ENCODE measurements at regions not wholly inside any gene's neighbourhood (a gene's known extent, or its start where the extent isn't known, plus 50 kb on each side); places are given as distances from the start of the nearest gene placed in this dataset.
"Not testable (repeated sequence)": the region's sequence is repeated elsewhere in the genome, so short reads cannot be mapped to it uniquely, and the experiment has no call there.

- no peak for DNase-seq
- in situ Hi-C loops (cut with HindIII; ENCODE audit: low pct_ligation_motif_present, low pct_unique_long_range_greater_than_20kb, low sequenced_read_pairs) = no loop called here
Observed at GRCh38 chr15:99454107-99454809, 111.5 kb upstream of the MEF2A start.

- peak; percentile 88 for DNase-seq
- in situ Hi-C loops (cut with HindIII; ENCODE audit: low pct_ligation_motif_present, low pct_unique_long_range_greater_than_20kb, low sequenced_read_pairs) = no loop called here
Observed at GRCh38 chr15:99454941-99455788, 110.6 kb upstream of the MEF2A start.

GRCh38 chr15:99455789-99456160 lies 110.0 kb upstream of the MEF2A start:
- in situ Hi-C loops (cut with HindIII; ENCODE audit: low pct_ligation_motif_present, low pct_unique_long_range_greater_than_20kb, low sequenced_read_pairs) = no loop called here
- no peak for DNase-seq

GRCh38 chr15:99464137-99464536 lies 101.6 kb upstream of the MEF2A start:
- DNase-seq = no peak
- in situ Hi-C loops (cut with HindIII; ENCODE audit: low pct_ligation_motif_present, low pct_unique_long_range_greater_than_20kb, low sequenced_read_pairs) = no loop called here

- no peak for DNase-seq
- in situ Hi-C loops (cut with HindIII; ENCODE audit: low pct_ligation_motif_present, low pct_unique_long_range_greater_than_20kb, low sequenced_read_pairs) = no loop called here
Observed at GRCh38 chr15:99466701-99467337, 99.0 kb upstream of the MEF2A start.

- DNase-seq = no peak
- in situ Hi-C loops (cut with HindIII; ENCODE audit: low pct_ligation_motif_present, low pct_unique_long_range_greater_than_20kb, low sequenced_read_pairs) = no loop called here
Observed at GRCh38 chr15:99467338-99467720, 98.5 kb upstream of the MEF2A start.

- DNase-seq = no peak
- in situ Hi-C loops (cut with HindIII; ENCODE audit: low pct_ligation_motif_present, low pct_unique_long_range_greater_than_20kb, low sequenced_read_pairs) = no loop called here
Observed at GRCh38 chr15:99467853-99468464, 97.8 kb upstream of the MEF2A start.

GRCh38 chr15:99470204-99470603 lies 95.6 kb upstream of the MEF2A start:
- DNase-seq = not testable (repeated sequence)

GRCh38 chr15:99472416-99473145 lies 93.2 kb upstream of the MEF2A start:
- in situ Hi-C loops (cut with HindIII; ENCODE audit: low pct_ligation_motif_present, low pct_unique_long_range_greater_than_20kb, low sequenced_read_pairs) = no loop called here
- DNase-seq = no peak

More at GRCh38 chr15:99470204-99470603, 95.6 kb upstream of the MEF2A start:
- in situ Hi-C loops (cut with HindIII; ENCODE audit: low pct_ligation_motif_present, low pct_unique_long_range_greater_than_20kb, low sequenced_read_pairs) = not testable (repeated sequence)

GRCh38 chr15:99473981-99474906 lies 91.5 kb upstream of the MEF2A start:
- in situ Hi-C loops (cut with HindIII; ENCODE audit: low pct_ligation_motif_present, low pct_unique_long_range_greater_than_20kb, low sequenced_read_pairs) = no loop called here
- no peak for DNase-seq

GRCh38 chr15:99474909-99475753 lies 90.7 kb upstream of the MEF2A start:
- in situ Hi-C loops (cut with HindIII; ENCODE audit: low pct_ligation_motif_present, low pct_unique_long_range_greater_than_20kb, low sequenced_read_pairs) = no loop called here
- DNase-seq = no peak

- DNase-seq = no peak
- in situ Hi-C loops (cut with HindIII; ENCODE audit: low pct_ligation_motif_present, low pct_unique_long_range_greater_than_20kb, low sequenced_read_pairs) = no loop called here
Observed at GRCh38 chr15:99475754-99476412, 89.9 kb upstream of the MEF2A start.

- in situ Hi-C loops (cut with HindIII; ENCODE audit: low pct_ligation_motif_present, low pct_unique_long_range_greater_than_20kb, low sequenced_read_pairs) = no loop called here
- peak; percentile 65 for DNase-seq
Observed at GRCh38 chr15:99476413-99477222, 89.2 kb upstream of the MEF2A start.

- in situ Hi-C loops (cut with HindIII; ENCODE audit: low pct_ligation_motif_present, low pct_unique_long_range_greater_than_20kb, low sequenced_read_pairs) = no loop called here
- no peak for DNase-seq
Observed at GRCh38 chr15:99477791-99478471, 87.9 kb upstream of the MEF2A start.

GRCh38 chr15:99478977-99479376 lies 86.8 kb upstream of the MEF2A start:
- in situ Hi-C loops (cut with HindIII; ENCODE audit: low pct_ligation_motif_present, low pct_unique_long_range_greater_than_20kb, low sequenced_read_pairs) = no loop called here
- no peak for DNase-seq

Measured in ACHN (cell line).